HEK293T (cell line): ENCODE measurements at regions not wholly inside any gene's neighbourhood (a gene's known extent, or its start where the extent isn't known, plus 50 kb on each side); places are given as distances from the start of the nearest gene placed in this dataset.

Experiments used
- ELF4 ChIP-seq: fragments of 450-650 bp; IDR thresholded peaks from 2 replicates; pipeline ENCODE4 v1.6.1; 2017; ENCODE audit warnings: antibody characterized with exemption
- FOXM1 ChIP-seq: fragments of 450-650 bp; IDR thresholded peaks from 2 replicates; pipeline ENCODE4 v1.6.1; 2017; ENCODE audit warnings: mild to moderate bottlenecking, borderline replicate concordance
- SP1 ChIP-seq: fragments of 450-650 bp; IDR thresholded peaks from 2 replicates; pipeline ENCODE4 v1.6.1; 2017
- TARDBP ChIP-seq: fragments of 450-650 bp; IDR thresholded peaks from 2 replicates; pipeline ENCODE4 v1.6.1; 2016
- TF ChIP-seq, protein P1 (sequence below): fragments of 450-650 bp; IDR thresholded peaks from 2 replicates; pipeline ENCODE4 v1.6.1; 2016

DNA sequence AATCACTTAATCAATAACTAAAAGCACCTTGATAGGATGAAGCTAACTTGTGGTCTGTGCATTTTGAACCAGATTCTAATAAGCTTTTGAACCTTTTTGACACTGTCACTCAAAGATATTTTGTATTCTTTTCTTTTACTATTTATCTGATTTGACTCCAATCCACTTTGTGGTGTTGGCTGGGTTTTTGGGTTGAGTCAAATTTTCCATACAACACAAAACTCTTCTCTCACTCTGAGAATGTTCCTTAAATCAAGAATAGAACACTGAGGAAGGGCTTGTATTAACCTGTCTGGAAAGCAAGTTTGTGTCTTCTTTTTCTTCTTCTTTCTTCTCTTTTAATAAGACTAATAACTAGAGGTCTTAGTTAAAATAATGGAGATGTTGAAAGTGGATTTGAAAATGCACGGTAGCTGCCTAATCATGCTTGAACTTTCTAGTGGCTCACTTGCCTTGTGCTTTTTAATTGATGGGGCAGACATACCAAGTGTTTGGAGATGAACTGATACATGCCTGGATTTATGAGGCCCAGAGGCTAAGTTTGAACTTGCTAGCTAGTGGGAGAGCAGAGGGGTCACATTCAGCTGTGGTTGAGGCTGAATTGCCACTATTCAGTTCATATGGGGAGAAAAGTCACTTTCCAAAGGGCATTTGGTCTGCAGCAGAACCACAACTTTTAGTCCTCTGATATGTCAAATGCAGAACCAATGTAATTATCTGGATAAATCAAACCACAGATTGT is 93.5 kb upstream of the PTHLH start:
- no peak for TF ChIP-seq TARDBP
- TF ChIP-seq ELF4 = no peak
- no peak for TF ChIP-seq FOXM1
- no peak for TF ChIP-seq SP1
- TF ChIP-seq, protein P1, sequence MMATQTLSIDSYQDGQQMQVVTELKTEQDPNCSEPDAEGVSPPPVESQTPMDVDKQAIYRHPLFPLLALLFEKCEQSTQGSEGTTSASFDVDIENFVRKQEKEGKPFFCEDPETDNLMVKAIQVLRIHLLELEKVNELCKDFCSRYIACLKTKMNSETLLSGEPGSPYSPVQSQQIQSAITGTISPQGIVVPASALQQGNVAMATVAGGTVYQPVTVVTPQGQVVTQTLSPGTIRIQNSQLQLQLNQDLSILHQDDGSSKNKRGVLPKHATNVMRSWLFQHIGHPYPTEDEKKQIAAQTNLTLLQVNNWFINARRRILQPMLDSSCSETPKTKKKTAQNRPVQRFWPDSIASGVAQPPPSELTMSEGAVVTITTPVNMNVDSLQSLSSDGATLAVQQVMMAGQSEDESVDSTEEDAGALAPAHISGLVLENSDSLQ = no peak
